K562 (cell line): ENCODE measurements at regions not wholly inside any gene's neighbourhood (a gene's known extent, or its start where the extent isn't known, plus 50 kb on each side); places are given as distances from the start of the nearest gene placed in this dataset.

Source experiments
- ATAC-seq: fragments of 200-7000 bp; cut with Tn5 transposase; 3 replicates; pipeline ENCODE4 v1.9.1; 2020; ENCODE audit warnings: moderate library complexity
- BruUV-seq: library from RNA; stranded (reverse); fragments of 400-500 nt; replicated peaks from 2 replicates; lab custom pipeline; 2021; lab: Mats Ljungman, UMichigan
- CTCF ChIA-PET: fragments of 300-600 bp; formaldehyde crosslinking; extraction: SDS; loops from one replicate; lab custom pipeline; 2021; ENCODE audit warnings: low intra/inter-chr PET ratio; lab: Yijun Ruan, JAX
- POLR2A ChIA-PET: fragments of 300-600, 350-650 bp; sonication (Branson Sonifier 250); formaldehyde crosslinking; extraction: SDS; loops from one replicate; lab custom pipeline; 2021; ENCODE audit warnings: antibody characterized with exemption, inconsistent platforms; lab: Yijun Ruan, JAX
- DNase-seq, 4 experiments: peaks; one replicate each; pipeline versions ENCODE4 v3.0.0 to v3.0.0-alpha.2; 2011 to 2018; ENCODE audit warnings: low spot score in 3 of 4, mixed read lengths in 3 of 4; ENCODE audit errors: extremely low read depth in 1 of 4
- FAIRE-seq: peaks from 2 replicates; lab custom pipeline; 2011; peaks lifted over from hg19 to GRCh38; lab: Jason Lieb, UNC
- H2AFZ ChIP-seq: 2 replicates; pipeline ENCODE4 v1.6.0; 2011; ENCODE audit warnings: low read depth, low read length, control low read depth, inconsistent platforms
- H3K27ac ChIP-seq: fragments of 200-600 bp; 3 replicates; pipeline ENCODE4 v1.8.0; 2011; ENCODE audit warnings: low read depth, mild to moderate bottlenecking, control low read depth, inconsistent platforms, low read length, moderate library complexity, mixed read lengths; ENCODE audit errors: extremely low read depth
- H3K27me3 ChIP-seq, 2 experiments: fragments of 300-600 bp in 1 of 2; 2 replicates in 1 of 2; 3 replicates in 1 of 2; pipeline versions ENCODE4 v1.6.0 to v1.8.0; 2011; ENCODE audit warnings: inconsistent platforms in 2 of 2, low read length in 2 of 2, mild to moderate bottlenecking in 1 of 2, mixed read lengths in 1 of 2, moderate library complexity in 1 of 2; ENCODE audit not compliant: control insufficient read depth in 2 of 2, insufficient read depth in 2 of 2
- H3K36me3 ChIP-seq: fragments of 300-600 bp; 3 replicates; pipeline ENCODE4 v1.8.0; 2011; ENCODE audit warnings: mild to moderate bottlenecking, low read length, inconsistent platforms; ENCODE audit not compliant: control insufficient read depth, insufficient read depth
- H3K4me1 ChIP-seq, 2 experiments: fragments of 200-600 bp in 1 of 2; replicated peaks in 1 of 2; 2 replicates in 1 of 2; 3 replicates in 1 of 2; pipeline versions ENCODE4 v1.5.1 to v1.8.0; 2011; ENCODE audit warnings: inconsistent platforms in 2 of 2, low read length in 2 of 2, mild to moderate bottlenecking in 1 of 2, mixed read lengths in 1 of 2, moderate library complexity in 1 of 2; ENCODE audit not compliant: control insufficient read depth in 2 of 2, insufficient read depth in 2 of 2
- H3K4me2 ChIP-seq: 2 replicates; pipeline ENCODE4 v1.6.1; 2011; ENCODE audit warnings: low read length, control low read depth, inconsistent platforms, mixed read lengths; ENCODE audit not compliant: insufficient read depth
- H3K4me3 ChIP-seq: fragments of 200-600 bp; sonication (generic), shearing (Covaris generic); 2 replicates; pipeline ENCODE4 v1.5.1; 2016; ENCODE audit warnings: control low read depth, inconsistent platforms
- H3K79me2 ChIP-seq: fragments of 200-600 bp; 3 replicates; pipeline ENCODE4 v1.8.0; 2011; ENCODE audit warnings: low read length, inconsistent platforms; ENCODE audit not compliant: control insufficient read depth, insufficient read depth
- H3K9ac ChIP-seq, 2 experiments: 2 replicates each; pipeline versions ENCODE4 v1.6.0 to v1.6.1; 2011; ENCODE audit warnings: low read depth in 2 of 2, low read length in 2 of 2, control low read depth in 1 of 2, inconsistent platforms in 1 of 2, mild to moderate bottlenecking in 1 of 2, mixed read lengths in 1 of 2; ENCODE audit not compliant: insufficient read depth in 1 of 2
- H3K9me1 ChIP-seq: one replicate; pipeline ENCODE4 v1.6.0; 2011; ENCODE audit warnings: inconsistent platforms, mild to moderate bottlenecking, low read length, moderate library complexity; ENCODE audit not compliant: control insufficient read depth, insufficient read depth
- H3K9me3 ChIP-seq: replicated peaks from 2 replicates; pipeline ENCODE4 v1.5.1; 2011; ENCODE audit warnings: low read depth, low read length, inconsistent platforms; ENCODE audit not compliant: control insufficient read depth, insufficient read depth
- H4K20me1 ChIP-seq: replicated peaks from 2 replicates; pipeline ENCODE4 v1.6.1; 2011; ENCODE audit warnings: low read length, inconsistent platforms, mixed read lengths; ENCODE audit not compliant: control insufficient read depth, insufficient read depth
- ARID2 ChIP-seq: fragments of 450-650 bp; IDR thresholded peaks from 2 replicates; pipeline ENCODE4 v1.6.1; 2017; ENCODE audit warnings: antibody characterized with exemption, mild to moderate bottlenecking
- CXXC5 ChIP-seq: fragments of 250-450 bp; sonication (Bioruptor Pico); IDR thresholded peaks from 2 replicates; pipeline ENCODE4 v1.8.0; 2022; ENCODE audit warnings: inconsistent platforms, mild to moderate bottlenecking, moderate library complexity
- E2F3 ChIP-seq: fragments of 250-450 bp; sonication (Bioruptor Pico); IDR thresholded peaks from 2 replicates; pipeline ENCODE4 v1.4.0; 2020; ENCODE audit warnings: mild to moderate bottlenecking
- HMBOX1 ChIP-seq: sonication (generic); IDR thresholded peaks from 2 replicates; pipeline ENCODE4 v1.6.1; 2016
- MCM3 ChIP-seq: fragments of 450-650 bp; IDR thresholded peaks from 2 replicates; pipeline ENCODE4 v1.6.1; 2016
- NONO ChIP-seq, 2 experiments: fragments of 200-400 bp in 1 of 2; fragments of 450-650 bp in 1 of 2; formaldehyde crosslinking in 1 of 2; IDR thresholded peaks; 2 replicates each; pipeline ENCODE4 v1.6.1; 2017; ENCODE audit warnings: low read depth in 2 of 2, mild to moderate bottlenecking in 2 of 2, moderate library complexity in 2 of 2, low read length in 1 of 2
- NRF1 ChIP-seq, 2 experiments: fragments of 450-650 bp; IDR thresholded peaks in 1 of 2; conservative IDR thresholded peaks in 1 of 2; 2 replicates each; pipeline ENCODE4 v1.6.1; 2014; ENCODE audit warnings: mild to moderate bottlenecking in 2 of 2
- SPI1 ChIP-seq: IDR thresholded peaks from 2 replicates; pipeline ENCODE4 v1.6.1; 2011; ENCODE audit warnings: low read depth, low read length, control low read depth, borderline replicate concordance
- STAT6 ChIP-seq: sonication (generic); formaldehyde crosslinking; IDR thresholded peaks from 2 replicates; pipeline ENCODE4 v1.8.1; 2023; ENCODE audit warnings: mild to moderate bottlenecking, missing genetic modification reagents
- ZNF232 ChIP-seq: sonication (generic); formaldehyde crosslinking; IDR thresholded peaks from 2 replicates; pipeline ENCODE4 v1.8.0; 2022; ENCODE audit warnings: mild to moderate bottlenecking, missing genetic modification reagents
- ZNF324 ChIP-seq: fragments of 250-450 bp; sonication (Bioruptor Pico); IDR thresholded peaks from 2 replicates; pipeline ENCODE4 v1.4.0; 2020; ENCODE audit warnings: mild to moderate bottlenecking
- ZNF408 ChIP-seq: fragments of 250-450 bp; sonication (Bioruptor Pico); IDR thresholded peaks from 2 replicates; pipeline ENCODE4 v1.4.0; 2020; ENCODE audit warnings: low read depth, mild to moderate bottlenecking, moderate library complexity
- WGBS: fragments of 100-300 bp; shearing (Covaris generic); methylation state at CpG from one replicate; pipeline ENCODE4 v1.1.6; 2016; ENCODE audit warnings: low coverage, mixed read lengths; ENCODE audit not compliant: insufficient coverage; ENCODE audit errors: missing lambda C conversion rate; 5-methylcytosine and 5-hydroxymethylcytosine counted together
- in situ Hi-C: fragments of 300-500 bp; cut with MboI; formaldehyde crosslinking; loops from 4 replicates; pipeline ENCODE4 v1.15.0; 2018; ENCODE audit warnings: inconsistent platforms, mixed read lengths
- intact Hi-C: fragments of 100-400 bp; cut with micrococcal nuclease; formaldehyde crosslinking; loops from 2 replicates; pipeline ENCODE4 v1.14.2; 2022
- TF ChIP-seq, protein P1 (sequence below): fragments of 250-450 bp; sonication (Bioruptor Pico); IDR thresholded peaks from 2 replicates; pipeline ENCODE4 v1.4.0; 2020; ENCODE audit warnings: borderline replicate concordance

- Histone ChIP-seq H2AFZ (no peak overlapping the region), H3K9me3 (no peaks in the 10 kb centered on the region; the same call in none of the 2 replicates), H4K20me1 (no peaks in the 10 kb centered on the region), H3K4me3 (no peak overlapping the region), H3K9me1 (no peaks in the 10 kb centered on the region), H3K9ac (no peak overlapping the region), H3K79me2 (no peaks in the 10 kb centered on the region)
- 7% methylated on average over 3 of the region's 3 CpGs for WGBS
- DNase-seq (no peak), FAIRE-seq (no peak)
- CTCF ChIA-PET: no interaction called here
- BruUV-seq: no TSS peak
- no peak for TF ChIP-seq ZNF324 (CRISPR knock-in tag)
- TF ChIP-seq NRF1 (conservative IDR thresholded peaks at IDR 0.05 in 1 of 2, IDR thresholded peaks at IDR 0.05 in 1 of 2): no peak
- TF ChIP-seq HMBOX1: no peak
- TF ChIP-seq NONO (IDR thresholded peaks at IDR 0.05; ENCODE audit: low read depth in 2 of 2, low read length in 1 of 2): no peak
- TF ChIP-seq ZNF408 (CRISPR knock-in tag): no peak
- no peak for TF ChIP-seq MCM3
- TF ChIP-seq, protein P1, sequence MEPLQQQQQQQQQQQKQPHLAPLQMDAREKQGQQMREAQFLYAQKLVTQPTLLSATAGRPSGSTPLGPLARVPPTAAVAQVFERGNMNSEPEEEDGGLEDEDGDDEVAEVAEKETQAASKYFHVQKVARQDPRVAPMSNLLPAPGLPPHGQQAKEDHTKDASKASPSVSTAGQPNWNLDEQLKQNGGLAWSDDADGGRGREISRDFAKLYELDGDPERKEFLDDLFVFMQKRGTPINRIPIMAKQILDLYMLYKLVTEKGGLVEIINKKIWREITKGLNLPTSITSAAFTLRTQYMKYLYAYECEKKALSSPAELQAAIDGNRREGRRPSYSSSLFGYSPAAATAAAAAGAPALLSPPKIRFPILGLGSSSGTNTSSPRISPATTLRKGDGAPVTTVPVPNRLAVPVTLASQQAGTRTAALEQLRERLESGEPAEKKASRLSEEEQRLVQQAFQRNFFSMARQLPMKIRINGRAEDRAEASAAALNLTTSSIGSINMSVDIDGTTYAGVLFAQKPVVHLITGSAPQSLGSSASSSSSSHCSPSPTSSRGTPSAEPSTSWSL: no peak
- no peak for TF ChIP-seq ARID2
- TF ChIP-seq E2F3 (CRISPR knock-in tag): no peak
- no peak for TF ChIP-seq ZNF232 (CRISPR knock-in tag)
- TF ChIP-seq STAT6 (CRISPR knock-in tag): no peak
- no peak for TF ChIP-seq SPI1
- TF ChIP-seq CXXC5 (CRISPR knock-in tag): no peak
- TF ChIP-seq, all 486 proteins: peak for 0
- no peaks in the 10 kb centered on the region for H3K4me1 ChIP-seq
- POLR2A ChIA-PET: interaction anchor here (0.7 to 1.4 kb wide), 4 partner anchors 12 to 432 kb away, joined by 3 to 4 read pairs (median 4); no protein-coding TSS in a partner anchor
- peaks cover 2 to 13% of the 10 kb centered on the region in 2 experiments; a peak in 4 of 5 replicates for H3K27me3 ChIP-seq
- H3K27ac ChIP-seq: no peak overlapping the region
- no peaks in the 10 kb centered on the region; the same call in 2 of the 3 replicates for H3K36me3 ChIP-seq
- intact Hi-C loops (no loop called here), in situ Hi-C loops (no loop called here)
- H3K4me2 ChIP-seq: no peak overlapping the region
- no peak for ATAC-seq
These were observed 60.7 kb upstream of the MRPS6 start for GRCh38 chr21:34012640-34013039.
